ENCODE measurements at regions not wholly inside any gene's neighbourhood (a gene's known extent, or its start where the extent isn't known, plus 50 kb on each side); places are given as distances from the start of the nearest gene placed in this dataset.

DNA sequence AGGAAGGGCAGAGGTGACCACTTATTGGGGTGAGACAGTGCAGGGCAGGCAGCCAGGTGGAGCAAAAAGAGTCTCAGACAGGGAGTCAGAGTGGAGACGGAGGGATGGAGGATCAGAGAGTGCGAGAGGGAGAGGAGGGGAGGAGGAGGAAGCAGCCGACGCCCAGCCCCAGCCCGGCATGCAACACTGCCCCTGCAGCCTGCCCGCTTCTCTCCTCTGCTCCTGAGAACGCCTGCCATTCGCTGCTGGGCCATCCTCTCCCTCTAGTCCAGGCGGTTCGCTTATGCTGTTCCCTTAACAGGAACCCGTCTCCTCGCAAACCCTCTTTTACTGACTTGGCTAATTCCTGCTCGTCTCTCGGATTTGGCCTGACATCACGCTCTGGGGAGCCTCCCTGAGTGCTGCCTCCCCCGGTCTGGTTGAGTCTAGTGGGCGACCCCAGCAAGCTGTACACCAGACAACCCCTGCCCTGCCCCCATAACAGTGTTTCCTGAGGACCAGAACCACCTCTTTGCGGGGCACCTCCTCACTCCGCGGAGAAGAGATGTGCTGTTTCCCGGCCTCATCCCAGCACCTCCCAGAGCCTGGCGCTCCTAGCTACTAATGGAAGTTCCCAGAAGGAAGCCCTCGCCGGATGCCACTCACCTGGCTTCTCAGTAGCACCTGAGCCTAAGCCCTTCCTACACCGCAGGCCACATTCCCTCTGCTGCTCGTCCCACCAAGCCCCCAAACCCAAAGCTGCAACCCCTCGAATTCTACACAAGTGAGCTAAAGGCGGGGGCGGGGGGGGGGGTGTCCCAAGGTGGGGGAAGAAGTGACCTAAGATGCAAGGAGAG, 61.2 kb upstream of the CCL1 start:
- TF ChIP-seq POLR2A (IDR thresholded peaks at IDR 0.05; ENCODE audit: low read length), result no peak
- TF ChIP-seq GATA1 (IDR thresholded peaks at IDR 0.05; ENCODE audit: low read depth, low read length), result no peak
